ENCODE measurements at regions not wholly inside any gene's neighbourhood (a gene's known extent, or its start where the extent isn't known, plus 50 kb on each side); places are given as distances from the start of the nearest gene placed in this dataset.

DNA sequence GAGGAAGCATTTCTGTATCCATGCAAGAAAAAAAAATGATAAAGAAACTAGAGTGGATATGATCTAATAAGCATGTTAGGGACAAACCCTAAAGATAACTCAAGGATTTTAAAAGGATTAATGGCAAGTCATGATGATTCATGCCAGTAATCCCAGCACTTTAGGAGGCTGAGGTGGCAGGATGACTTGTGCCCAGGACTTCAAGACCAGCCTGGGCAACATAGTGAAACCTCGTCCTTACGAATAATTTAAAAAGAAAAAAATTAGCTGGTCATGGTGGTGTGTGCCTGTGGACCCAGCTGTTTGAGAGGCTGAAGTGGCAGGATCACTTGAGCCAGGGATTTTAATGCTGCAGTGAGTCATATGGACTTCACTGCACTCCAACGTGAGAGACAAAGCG is 145.5 kb upstream of the BLID start:
- no peak for TF ChIP-seq POLR2A (IDR thresholded peaks at IDR 0.05; ENCODE audit: low read depth, low read length)
- no peak for TF ChIP-seq POLR2AphosphoS5 (IDR thresholded peaks at IDR 0.05; ENCODE audit: low read depth, low read length)
- TF ChIP-seq SPI1 (IDR thresholded peaks at IDR 0.05; ENCODE audit: low read depth, low read length) = no peak
- no peak for TF ChIP-seq PAX5 (IDR thresholded peaks at IDR 0.05; ENCODE audit: insufficient read depth, low read length, severe bottlenecking)
- TF ChIP-seq TAF1 (IDR thresholded peaks at IDR 0.05; ENCODE audit: low read depth, low read length) = no peak
- no peak for TF ChIP-seq POU2F2 (IDR thresholded peaks at IDR 0.05; ENCODE audit: low read depth, low read length)

Measured in GM12891 (cell line).